ENCODE measurements at regions not wholly inside any gene's neighbourhood (a gene's known extent, or its start where the extent isn't known, plus 50 kb on each side); places are given as distances from the start of the nearest gene placed in this dataset.

DNA sequence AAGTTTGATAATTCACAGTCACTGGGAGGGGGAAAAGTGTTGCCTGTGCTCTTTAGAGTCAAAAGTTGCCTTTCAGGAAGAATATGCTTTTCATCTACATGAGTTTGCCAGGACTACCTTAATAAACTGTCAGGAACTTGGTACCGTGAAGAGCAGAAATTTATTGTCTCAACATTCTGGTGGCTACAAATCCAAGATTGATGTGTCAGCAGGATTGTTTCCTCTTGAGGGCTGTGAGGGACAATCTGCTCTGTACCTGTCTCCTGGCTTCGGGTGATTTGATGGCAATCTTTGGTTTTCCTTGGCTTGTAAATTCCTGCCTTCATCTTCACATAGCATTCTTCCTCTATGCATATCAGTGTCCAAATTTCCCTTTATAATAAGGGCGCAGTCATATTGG, 277.2 kb downstream of the PDGFC start:
- BruUV-seq (replicated peaks), result no TSS peak
- H3K9me2 ChIP-seq (ENCODE audit: insufficient read depth, low read length), result no peaks in the 10 kb centered on the region
- H2AFZ ChIP-seq (ENCODE audit: low read length), result no peak overlapping the region
- ChIA-PET CTCF (ENCODE audit: unreplicated experiment) (no interaction called here), POLR2A (no interaction called here)
- H3K4me1 ChIP-seq (ENCODE audit: insufficient read depth, low read length, poor library complexity, severe bottlenecking), result no peaks in the 10 kb centered on the region
- intact Hi-C loops (cut with micrococcal nuclease; ENCODE audit: unreplicated experiment), result no loop called here
- H3K27ac ChIP-seq (ENCODE audit: low read depth, low read length, poor library complexity, severe bottlenecking), result no peak overlapping the region
- no peaks in the 10 kb centered on the region for H3K79me2 ChIP-seq (ENCODE audit: insufficient read depth, low read depth, low read length)
- no peaks in the 10 kb centered on the region for H3K9me3 ChIP-seq (ENCODE audit: low read length)
- TF ChIP-seq, protein P1, sequence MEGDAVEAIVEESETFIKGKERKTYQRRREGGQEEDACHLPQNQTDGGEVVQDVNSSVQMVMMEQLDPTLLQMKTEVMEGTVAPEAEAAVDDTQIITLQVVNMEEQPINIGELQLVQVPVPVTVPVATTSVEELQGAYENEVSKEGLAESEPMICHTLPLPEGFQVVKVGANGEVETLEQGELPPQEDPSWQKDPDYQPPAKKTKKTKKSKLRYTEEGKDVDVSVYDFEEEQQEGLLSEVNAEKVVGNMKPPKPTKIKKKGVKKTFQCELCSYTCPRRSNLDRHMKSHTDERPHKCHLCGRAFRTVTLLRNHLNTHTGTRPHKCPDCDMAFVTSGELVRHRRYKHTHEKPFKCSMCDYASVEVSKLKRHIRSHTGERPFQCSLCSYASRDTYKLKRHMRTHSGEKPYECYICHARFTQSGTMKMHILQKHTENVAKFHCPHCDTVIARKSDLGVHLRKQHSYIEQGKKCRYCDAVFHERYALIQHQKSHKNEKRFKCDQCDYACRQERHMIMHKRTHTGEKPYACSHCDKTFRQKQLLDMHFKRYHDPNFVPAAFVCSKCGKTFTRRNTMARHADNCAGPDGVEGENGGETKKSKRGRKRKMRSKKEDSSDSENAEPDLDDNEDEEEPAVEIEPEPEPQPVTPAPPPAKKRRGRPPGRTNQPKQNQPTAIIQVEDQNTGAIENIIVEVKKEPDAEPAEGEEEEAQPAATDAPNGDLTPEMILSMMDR (conservative IDR thresholded peaks at IDR 0.05; ENCODE audit: low read length), result no peak
- TF ChIP-seq EZH2phosphoT487 (IDR thresholded peaks at IDR 0.05; ENCODE audit: borderline replicate concordance, low read depth, low read length), result no peak
- H4K20me1 ChIP-seq (ENCODE audit: insufficient read depth, low read length), result no peaks in the 10 kb centered on the region
- H3K4me3 ChIP-seq (ENCODE audit: low read depth, low read length, poor library complexity, severe bottlenecking), result no peak overlapping the region
- no peaks in the 10 kb centered on the region for H3K36me3 ChIP-seq (ENCODE audit: insufficient read depth, low read length)
- no peak for DNase-seq (ENCODE audit: low spot score)
- no peak overlapping the region for H3K4me2 ChIP-seq (ENCODE audit: low read length)

DNA sequence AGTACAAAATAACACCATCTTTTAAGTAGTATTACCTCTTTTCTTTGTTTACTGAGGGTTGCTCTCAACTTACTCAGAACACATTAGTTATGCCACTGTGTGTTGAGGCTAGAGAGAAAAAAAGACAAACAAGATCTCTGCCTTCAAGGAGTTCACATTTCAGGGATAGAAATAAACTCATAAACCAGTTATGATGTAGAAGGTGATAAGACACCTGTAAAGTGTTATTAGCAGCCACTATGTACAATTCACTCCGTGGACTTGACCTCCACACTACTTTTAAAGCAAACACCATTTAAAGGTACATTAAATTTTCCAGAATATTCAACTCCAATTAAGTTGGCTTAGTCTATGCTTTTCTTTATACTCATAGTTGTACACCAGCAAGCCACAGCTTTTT, 278.0 kb downstream of the PDGFC start:
- BruUV-seq (replicated peaks), result no TSS peak
- no peak overlapping the region for H3K4me2 ChIP-seq (ENCODE audit: low read length)
- no peak overlapping the region for H2AFZ ChIP-seq (ENCODE audit: low read length)
- no peaks in the 10 kb centered on the region for H3K9me3 ChIP-seq (ENCODE audit: low read length)
- no peaks in the 10 kb centered on the region for H4K20me1 ChIP-seq (ENCODE audit: insufficient read depth, low read length)
- H3K36me3 ChIP-seq (ENCODE audit: insufficient read depth, low read length), result no peaks in the 10 kb centered on the region
- H3K9me2 ChIP-seq (ENCODE audit: insufficient read depth, low read length), result no peaks in the 10 kb centered on the region
- DNase-seq (ENCODE audit: low spot score), result no peak
- H3K4me1 ChIP-seq (ENCODE audit: insufficient read depth, low read length, poor library complexity, severe bottlenecking), result no peaks in the 10 kb centered on the region
- H3K79me2 ChIP-seq (ENCODE audit: insufficient read depth, low read depth, low read length), result no peaks in the 10 kb centered on the region
- H3K27ac ChIP-seq (ENCODE audit: low read depth, low read length, poor library complexity, severe bottlenecking), result no peak overlapping the region
- CTCF ChIA-PET (ENCODE audit: unreplicated experiment), result no interaction called here
- TF ChIP-seq EZH2phosphoT487 (IDR thresholded peaks at IDR 0.05; ENCODE audit: borderline replicate concordance, low read depth, low read length), result no peak
- TF ChIP-seq, protein P1 (conservative IDR thresholded peaks at IDR 0.05; ENCODE audit: low read length), result no peak
- H3K4me3 ChIP-seq (ENCODE audit: low read depth, low read length, poor library complexity, severe bottlenecking), result no peak overlapping the region
- intact Hi-C loops (cut with micrococcal nuclease; ENCODE audit: unreplicated experiment), result no loop called here
- POLR2A ChIA-PET, result interaction anchor here (0.8 kb wide), 1 partner anchor 25 kb away, joined by 4 read pairs; no protein-coding TSS in a partner anchor

DNA sequence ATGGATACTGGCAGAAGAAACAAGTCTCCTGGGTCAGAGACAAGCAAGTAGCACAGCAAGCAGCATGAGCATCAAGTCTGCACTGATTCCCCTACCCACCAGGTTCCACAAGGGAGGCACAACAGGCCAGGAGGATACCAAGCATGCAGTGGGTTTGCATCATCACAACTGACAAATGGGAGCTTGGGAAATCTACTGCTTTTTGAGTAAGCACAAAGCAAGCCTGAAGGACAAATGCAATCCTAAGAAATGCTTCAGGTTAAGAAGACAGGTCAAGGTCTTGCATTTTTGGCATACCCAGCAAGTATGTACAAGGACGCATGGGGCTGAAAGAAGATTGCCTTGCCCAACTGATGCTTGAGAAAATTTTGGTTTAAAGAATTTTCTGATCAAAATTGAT, 279.6 kb downstream of the PDGFC start:
- H3K9me2 ChIP-seq (ENCODE audit: insufficient read depth, low read length), result no peaks in the 10 kb centered on the region
- intact Hi-C loops (cut with micrococcal nuclease; ENCODE audit: unreplicated experiment), result no loop called here
- no peak overlapping the region for H2AFZ ChIP-seq (ENCODE audit: low read length)
- ChIA-PET CTCF (ENCODE audit: unreplicated experiment) (no interaction called here), POLR2A (interaction anchor here (0.5 kb wide), 1 partner anchor 507 kb away, joined by 4 read pairs; no protein-coding TSS in a partner anchor)
- H3K4me1 ChIP-seq (ENCODE audit: insufficient read depth, low read length, poor library complexity, severe bottlenecking), result no peaks in the 10 kb centered on the region
- H3K27ac ChIP-seq (ENCODE audit: low read depth, low read length, poor library complexity, severe bottlenecking), result no peak overlapping the region
- H3K79me2 ChIP-seq (ENCODE audit: insufficient read depth, low read depth, low read length), result no peaks in the 10 kb centered on the region
- H3K36me3 ChIP-seq (ENCODE audit: insufficient read depth, low read length), result no peaks in the 10 kb centered on the region
- H4K20me1 ChIP-seq (ENCODE audit: insufficient read depth, low read length), result no peaks in the 10 kb centered on the region
- BruUV-seq (replicated peaks), result no TSS peak
- no peaks in the 10 kb centered on the region for H3K9me3 ChIP-seq (ENCODE audit: low read length)
- TF ChIP-seq, protein P1 (conservative IDR thresholded peaks at IDR 0.05; ENCODE audit: low read length), result no peak
- no peak for TF ChIP-seq EZH2phosphoT487 (IDR thresholded peaks at IDR 0.05; ENCODE audit: borderline replicate concordance, low read depth, low read length)
- H3K4me2 ChIP-seq (ENCODE audit: low read length), result no peak overlapping the region
- no peak overlapping the region for H3K4me3 ChIP-seq (ENCODE audit: low read depth, low read length, poor library complexity, severe bottlenecking)
- no peak for DNase-seq (ENCODE audit: low spot score)

Measured in OCI-LY7 (cell line).